Activated CD4-positive, alpha-beta T cell treated with anti-CD3 and anti-CD28 coated beads, Interleukin-2, amount 50 U/mL, for 16 hours (primary cell): ENCODE measurements at regions not wholly inside any gene's neighbourhood (a gene's known extent, or its start where the extent isn't known, plus 50 kb on each side); places are given as distances from the start of the nearest gene placed in this dataset.
A peak's percentile ranks its signal among the peaks of the same experiment; 100 is the strongest.
"Not testable (repeated sequence)": the region's sequence is repeated elsewhere in the genome, so short reads cannot be mapped to it uniquely, and the experiment has no call there.

ENCODE experiments used
- DNase-seq: peaks from one replicate; pipeline ENCODE4 v3.0.0-alpha.2; 2020

DNA sequence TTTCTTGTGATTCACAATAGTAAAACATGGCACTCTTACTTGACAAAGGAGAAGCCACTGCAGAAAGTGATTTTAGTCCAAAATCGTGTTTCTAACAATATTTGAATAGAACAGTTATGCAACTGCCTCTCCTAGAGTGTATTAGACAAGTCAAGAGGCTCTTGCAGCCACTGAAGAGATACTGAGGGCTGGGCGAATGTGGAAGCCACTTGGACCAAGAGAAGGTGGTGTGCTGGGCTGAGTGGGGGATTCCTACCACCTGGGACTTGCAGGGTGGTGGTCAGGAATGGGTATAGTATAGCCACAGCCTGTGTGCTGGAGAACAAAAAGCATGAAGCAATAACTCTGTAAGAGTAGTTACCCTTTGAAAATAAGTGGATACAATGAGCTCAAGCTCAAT, 223.8 kb upstream of the DNAJC19 start:
- DNase-seq = no peak

DNA sequence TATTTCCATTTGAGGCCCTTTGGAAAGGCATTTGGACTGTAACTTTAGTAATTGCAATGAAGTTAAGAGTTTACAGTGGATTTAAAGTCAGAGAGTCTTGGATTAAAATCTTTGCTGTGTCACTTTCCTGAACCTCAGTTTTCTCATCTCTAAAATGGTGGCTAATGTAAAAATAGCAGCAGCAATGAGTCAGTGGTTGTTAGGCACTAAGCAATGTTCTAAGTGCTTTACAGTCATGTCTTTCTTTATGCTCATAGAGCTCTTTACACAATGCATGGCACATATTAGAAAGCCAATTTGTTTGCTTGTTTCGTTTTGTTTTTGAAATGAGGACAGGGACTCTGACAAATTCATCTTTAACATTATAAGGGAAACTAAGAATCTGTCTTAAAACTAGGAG, 222.7 kb upstream of the DNAJC19 start:
- DNase-seq = no peak

DNA sequence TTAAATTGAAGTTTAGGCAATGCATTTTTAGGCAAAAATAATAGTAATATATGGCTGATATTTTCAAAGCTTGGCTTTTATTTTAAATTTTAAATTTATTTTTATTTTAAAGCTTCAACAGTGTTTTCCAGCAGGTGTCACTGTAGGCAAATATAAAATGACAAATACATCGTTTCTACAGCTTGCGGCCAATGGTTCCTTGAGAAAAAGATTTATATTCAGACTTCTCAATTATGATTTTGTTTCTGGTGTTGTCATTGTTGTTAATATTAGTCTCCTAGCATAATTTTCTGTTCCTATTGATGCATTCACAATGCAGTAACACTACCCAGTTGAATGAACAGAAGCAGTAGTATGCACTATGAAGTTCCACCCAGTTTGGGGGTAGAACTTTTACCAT, 220.7 kb upstream of the DNAJC19 start:
- DNase-seq = no peak

DNA sequence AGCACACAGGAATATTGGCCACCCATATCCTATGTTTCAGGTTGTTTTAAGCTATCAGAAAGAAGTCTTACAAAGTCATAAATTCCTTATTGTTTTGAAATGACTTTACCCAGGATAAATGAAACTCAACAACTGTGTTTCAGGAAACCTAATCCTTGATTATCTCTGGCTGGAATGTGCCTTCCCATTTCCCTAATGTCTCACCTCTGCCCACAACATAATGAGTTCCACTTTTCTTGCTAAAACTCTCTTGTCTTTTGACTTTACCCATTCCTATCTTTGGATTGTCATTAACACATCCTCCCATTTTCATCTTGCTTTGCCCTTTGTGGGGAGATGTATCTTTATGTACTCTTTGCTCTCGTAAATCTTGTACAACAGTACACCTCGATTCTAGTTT, 200.0 kb upstream of the DNAJC19 start:
- DNase-seq = no peak

- DNase-seq = no peak
Observed at GRCh38 chr3:181183764-181184163, 194.2 kb upstream of the DNAJC19 start.

DNA sequence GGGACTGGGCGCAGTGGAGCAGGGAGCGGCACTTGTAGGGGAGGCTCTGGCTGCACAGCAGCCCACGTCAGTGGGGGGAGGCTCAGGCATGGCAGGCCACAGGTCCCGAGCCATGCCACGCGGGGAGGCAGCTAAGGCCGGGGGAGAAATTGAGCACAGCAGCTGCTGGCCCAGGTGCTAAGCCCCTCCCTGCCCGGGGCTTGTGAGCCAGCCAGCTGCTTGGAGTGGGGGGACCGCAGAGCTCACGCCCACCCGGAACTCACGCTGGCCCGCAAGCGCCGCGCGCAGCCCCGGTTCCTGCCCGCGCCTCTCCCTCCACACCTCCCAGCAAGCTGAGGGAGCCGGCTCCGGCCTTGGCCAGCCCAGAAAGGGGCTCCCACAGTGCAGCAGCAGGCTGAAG, 193.5 kb upstream of the DNAJC19 start:
- DNase-seq = not testable (repeated sequence)

GRCh38 chr3:181178991-181179390, 189.5 kb upstream of the DNAJC19 start:
- DNase-seq = no peak

DNA sequence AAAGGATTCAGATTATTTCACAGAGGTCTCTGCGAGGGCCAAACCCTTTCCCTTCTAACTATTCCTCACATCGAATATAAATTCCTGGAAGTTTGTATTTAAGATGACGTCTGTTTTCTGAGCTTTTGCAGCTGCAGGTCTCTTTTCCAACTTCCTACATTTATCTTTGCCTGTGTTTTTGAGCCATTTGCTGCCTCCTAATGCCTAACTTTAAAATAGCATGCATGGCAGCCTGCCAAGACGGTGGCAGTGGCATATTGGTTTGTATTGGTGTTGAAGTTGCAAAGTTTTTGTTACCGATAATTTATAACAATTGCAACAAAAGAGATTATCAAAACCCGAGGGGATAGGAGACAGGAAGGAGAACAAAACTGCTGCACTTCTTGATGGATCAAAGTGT, 187.1 kb upstream of the DNAJC19 start:
- no peak for DNase-seq

DNA sequence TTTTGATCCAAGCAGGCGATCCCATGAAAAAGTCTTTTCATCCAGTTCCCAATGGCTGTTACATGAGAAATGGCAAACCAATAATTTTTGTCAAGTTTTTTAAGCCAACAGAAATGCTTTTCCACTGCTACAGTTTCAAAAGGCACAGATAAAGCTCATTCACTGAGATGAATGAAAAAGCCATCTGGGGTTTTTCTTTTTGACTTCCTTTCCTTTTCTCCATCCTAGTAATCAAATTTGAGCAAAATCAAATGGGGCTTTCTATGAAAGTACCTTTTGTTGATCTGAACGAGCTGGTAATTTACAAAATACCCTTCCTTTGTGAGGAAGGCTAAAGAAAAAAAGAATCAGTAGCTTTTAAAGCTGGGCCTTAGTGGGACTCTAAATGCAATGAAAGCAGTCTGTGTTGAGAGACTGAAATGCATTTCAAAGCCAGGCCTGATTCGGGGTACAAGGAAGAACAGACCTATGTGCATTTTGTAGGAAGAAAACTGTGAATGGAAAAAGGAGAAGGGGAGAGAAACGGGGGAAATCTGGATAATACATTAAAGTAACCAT, 185.2 kb upstream of the DNAJC19 start:
- DNase-seq = no peak

- DNase-seq = no peak
Observed at GRCh38 chr3:181174022-181174421, 184.5 kb upstream of the DNAJC19 start.

DNA sequence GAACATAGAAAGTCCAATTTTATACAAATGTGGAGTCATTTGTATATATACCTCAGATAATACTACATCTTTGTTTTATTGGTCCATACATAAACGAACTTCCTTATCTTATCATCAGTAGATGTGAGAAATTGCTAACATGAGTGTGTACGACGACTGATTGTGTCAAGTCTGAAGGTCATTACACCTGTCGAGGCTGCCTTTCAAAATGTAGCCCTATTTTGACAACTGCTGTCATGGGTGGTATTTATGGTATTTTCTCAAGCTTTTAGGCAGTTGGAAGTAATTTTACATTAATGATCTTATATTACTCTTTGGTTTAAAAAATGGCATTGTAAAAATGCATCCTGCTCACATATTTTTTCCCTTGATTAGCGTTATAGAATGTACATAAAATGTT, 183.7 kb upstream of the DNAJC19 start:
- no peak for DNase-seq

GRCh38 chr3:181134873-181135272, 145.3 kb upstream of the DNAJC19 start:
- no peak for DNase-seq

DNA sequence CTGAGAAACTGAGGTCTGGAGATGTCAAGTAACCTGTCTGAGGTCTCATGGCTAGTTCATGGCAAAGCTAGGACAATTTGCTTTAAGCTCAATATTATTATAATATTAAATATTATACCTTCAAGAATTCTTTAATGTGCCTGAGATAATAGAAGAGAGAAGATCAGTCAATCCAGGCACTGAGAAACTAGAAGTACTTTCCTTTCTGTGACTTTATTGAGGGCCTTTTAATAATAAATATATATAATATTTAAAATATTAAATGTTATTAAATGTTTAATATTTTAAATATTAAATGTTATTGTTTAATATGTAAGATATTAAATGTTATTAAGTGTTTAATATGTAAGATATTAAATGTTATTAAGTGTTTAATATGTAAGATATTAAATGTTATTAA, 144.3 kb upstream of the DNAJC19 start:
- no peak for DNase-seq

- no peak for DNase-seq
Observed at GRCh38 chr3:181105646-181106045, 116.1 kb upstream of the DNAJC19 start.

GRCh38 chr3:181103605-181104004, 114.1 kb upstream of the DNAJC19 start:
- DNase-seq = peak; percentile 39

DNA sequence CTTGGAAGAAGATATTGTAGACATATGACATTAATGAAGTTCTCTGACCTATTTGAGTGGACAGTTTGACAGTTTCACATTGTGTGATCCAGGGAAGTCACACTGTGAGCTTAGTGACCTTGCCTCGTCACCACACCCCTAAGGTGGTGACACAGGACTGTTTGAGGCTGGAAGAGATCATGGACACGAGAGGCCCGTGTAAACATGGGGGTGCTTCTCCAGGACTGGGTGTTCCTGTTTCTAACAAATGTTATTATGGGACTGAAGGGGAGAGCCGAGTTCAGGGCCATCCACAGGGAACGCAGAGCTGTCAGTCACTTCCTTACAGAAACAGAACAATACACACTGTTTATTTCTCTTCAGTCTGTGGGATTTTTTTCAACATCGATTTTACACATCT, 96.5 kb upstream of the DNAJC19 start:
- no peak for DNase-seq

GRCh38 chr3:181081930-181082329, 92.4 kb upstream of the DNAJC19 start:
- DNase-seq = no peak

DNA sequence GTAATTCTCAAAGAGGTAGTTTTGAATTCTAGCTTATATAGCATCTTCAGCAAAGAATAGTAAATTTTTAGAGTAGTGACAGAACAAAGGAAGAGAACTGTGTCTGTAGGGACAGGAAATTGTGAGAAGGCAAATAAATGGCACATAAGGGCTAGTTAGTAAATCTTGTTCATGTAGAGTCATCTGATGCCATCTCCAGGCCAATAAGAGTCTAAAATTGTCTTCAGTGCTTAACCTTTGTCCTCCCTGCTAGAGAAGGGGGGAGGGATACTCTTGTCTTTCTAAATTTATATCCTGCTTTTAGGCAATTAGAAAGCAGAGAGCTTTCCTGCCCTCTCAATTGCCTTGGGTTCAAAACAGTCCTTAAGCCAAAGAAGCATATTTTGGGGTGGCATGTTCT, 87.0 kb upstream of the DNAJC19 start:
- DNase-seq = no peak

GRCh38 chr3:181075098-181075497, 85.6 kb upstream of the DNAJC19 start:
- no peak for DNase-seq

GRCh38 chr3:181066143-181067087, 76.9 kb upstream of the DNAJC19 start:
- no peak for DNase-seq

- no peak for DNase-seq
Observed at GRCh38 chr3:181056136-181056732, 66.7 kb upstream of the DNAJC19 start.

- no peak for DNase-seq
Observed at GRCh38 chr3:181054538-181054937, 65.0 kb upstream of the DNAJC19 start.

GRCh38 chr3:181052256-181052655, 62.7 kb upstream of the DNAJC19 start:
- no peak for DNase-seq

DNA sequence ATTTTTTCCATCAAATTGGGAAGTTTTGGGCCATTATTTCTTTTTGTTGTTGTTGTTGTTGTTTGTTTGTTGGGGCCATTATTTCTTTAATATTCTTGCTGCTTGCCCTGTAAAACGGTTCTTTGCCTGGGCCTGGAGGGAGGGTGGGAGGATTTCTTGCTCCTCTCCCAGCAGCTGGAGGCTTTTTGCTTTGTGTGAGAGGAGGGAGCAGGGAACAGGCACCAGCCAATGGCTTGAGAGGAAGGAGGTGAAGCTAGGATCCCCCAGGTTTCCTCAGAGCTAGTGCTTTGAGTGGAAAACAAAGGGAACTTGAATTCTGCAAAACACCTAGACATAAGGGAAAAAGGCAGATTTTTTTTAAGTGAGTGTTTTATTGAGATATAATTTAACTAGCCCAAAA, 61.2 kb upstream of the DNAJC19 start:
- DNase-seq = no peak
